ENCODE measurements at regions not wholly inside any gene's neighbourhood (a gene's known extent, or its start where the extent isn't known, plus 50 kb on each side); places are given as distances from the start of the nearest gene placed in this dataset.

DNA sequence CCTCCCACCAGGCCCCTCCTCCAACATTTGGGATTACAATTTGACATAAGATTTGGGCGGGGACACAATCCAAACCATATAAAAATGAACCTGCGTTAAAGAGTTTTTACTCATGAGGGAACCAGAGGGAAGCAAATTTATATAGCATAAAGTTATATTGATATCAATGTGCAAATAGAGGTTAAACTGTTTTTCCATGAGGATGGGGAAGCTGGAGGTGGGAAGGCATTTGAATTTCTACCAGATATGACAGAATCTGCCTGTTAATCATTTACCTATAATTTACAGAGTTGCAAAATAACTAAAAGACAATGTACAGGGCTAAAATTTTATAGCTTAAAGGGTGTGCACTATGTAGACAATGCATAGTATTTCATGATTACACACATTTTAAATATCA, 322.0 kb upstream of the FKBP1C start:
- no peak for TF ChIP-seq EZH2 (IDR thresholded peaks at IDR 0.05; ENCODE audit: borderline replicate concordance, low read depth, low read length, severe bottlenecking)
- TF ChIP-seq, protein P1, sequence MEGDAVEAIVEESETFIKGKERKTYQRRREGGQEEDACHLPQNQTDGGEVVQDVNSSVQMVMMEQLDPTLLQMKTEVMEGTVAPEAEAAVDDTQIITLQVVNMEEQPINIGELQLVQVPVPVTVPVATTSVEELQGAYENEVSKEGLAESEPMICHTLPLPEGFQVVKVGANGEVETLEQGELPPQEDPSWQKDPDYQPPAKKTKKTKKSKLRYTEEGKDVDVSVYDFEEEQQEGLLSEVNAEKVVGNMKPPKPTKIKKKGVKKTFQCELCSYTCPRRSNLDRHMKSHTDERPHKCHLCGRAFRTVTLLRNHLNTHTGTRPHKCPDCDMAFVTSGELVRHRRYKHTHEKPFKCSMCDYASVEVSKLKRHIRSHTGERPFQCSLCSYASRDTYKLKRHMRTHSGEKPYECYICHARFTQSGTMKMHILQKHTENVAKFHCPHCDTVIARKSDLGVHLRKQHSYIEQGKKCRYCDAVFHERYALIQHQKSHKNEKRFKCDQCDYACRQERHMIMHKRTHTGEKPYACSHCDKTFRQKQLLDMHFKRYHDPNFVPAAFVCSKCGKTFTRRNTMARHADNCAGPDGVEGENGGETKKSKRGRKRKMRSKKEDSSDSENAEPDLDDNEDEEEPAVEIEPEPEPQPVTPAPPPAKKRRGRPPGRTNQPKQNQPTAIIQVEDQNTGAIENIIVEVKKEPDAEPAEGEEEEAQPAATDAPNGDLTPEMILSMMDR (IDR thresholded peaks at IDR 0.05; ENCODE audit: borderline replicate concordance, extremely low read depth, low read length, poor library complexity, severe bottlenecking): no peak
- Histone ChIP-seq H3K4me1 (ENCODE audit: insufficient read depth, low read length) (no peaks in the 10 kb centered on the region), H3K27ac (ENCODE audit: low read length) (no peak overlapping the region), H3K4me3 (ENCODE audit: low read depth in 1 of 2, low read length in 2 of 2) (no peak overlapping the region), H3K4me2 (ENCODE audit: insufficient read depth, low read length) (no peak overlapping the region), H3K36me3 (ENCODE audit: insufficient read depth, low read length) (no peaks in the 10 kb centered on the region), H3K9me3 (ENCODE audit: insufficient read depth, low read length, severe bottlenecking) (no peaks in the 10 kb centered on the region), H2AFZ (ENCODE audit: low read depth, low read length) (no peak overlapping the region), H3K27me3 (ENCODE audit: insufficient read depth, low read length, poor library complexity) (no peaks in the 10 kb centered on the region), H3K79me2 (ENCODE audit: insufficient read depth, low read length) (no peaks in the 10 kb centered on the region), H3K9ac (ENCODE audit: low read depth, low read length) (no peak overlapping the region), H4K20me1 (ENCODE audit: insufficient read depth, low read length) (no peaks in the 10 kb centered on the region)
- ATAC-seq (ENCODE audit: insufficient read depth, low read depth) (no peak), DNase-seq (no peak)

DNA sequence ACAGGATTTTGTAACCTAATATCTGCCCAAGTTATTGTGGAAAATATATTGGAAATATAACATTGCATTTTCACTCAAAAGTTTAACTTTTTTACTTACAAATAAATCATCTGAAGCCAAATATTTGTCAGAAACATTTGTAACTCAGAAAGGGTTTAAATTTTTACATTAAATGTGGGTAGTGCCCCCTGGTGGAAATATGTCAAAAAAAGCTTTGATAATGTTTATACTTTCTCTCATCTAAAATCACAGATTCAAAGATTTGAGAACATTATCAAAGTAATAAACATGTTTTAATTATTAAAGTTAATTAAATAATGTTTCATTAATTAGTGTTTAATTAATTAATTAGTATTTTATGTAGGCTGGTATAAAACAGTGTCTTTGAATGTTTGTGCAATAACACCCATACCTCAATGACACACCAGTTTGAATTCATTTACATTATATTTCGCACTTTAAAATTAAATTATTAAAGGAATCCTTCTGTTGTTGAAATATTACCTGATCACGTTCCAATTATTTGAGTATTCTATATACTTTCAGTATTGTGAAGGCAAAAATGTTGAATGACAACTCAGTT, 320.1 kb upstream of the FKBP1C start:
- Histone ChIP-seq H3K4me1 (ENCODE audit: insufficient read depth, low read length) (no peaks in the 10 kb centered on the region), H3K9ac (ENCODE audit: low read depth, low read length) (no peak overlapping the region), H4K20me1 (ENCODE audit: insufficient read depth, low read length) (no peaks in the 10 kb centered on the region), H3K27ac (ENCODE audit: low read length) (no peak overlapping the region), H3K27me3 (ENCODE audit: insufficient read depth, low read length, poor library complexity) (no peaks in the 10 kb centered on the region), H3K4me3 (ENCODE audit: low read depth in 1 of 2, low read length in 2 of 2) (no peak overlapping the region), H3K4me2 (ENCODE audit: insufficient read depth, low read length) (no peak overlapping the region), H2AFZ (ENCODE audit: low read depth, low read length) (no peak overlapping the region), H3K79me2 (ENCODE audit: insufficient read depth, low read length) (no peaks in the 10 kb centered on the region), H3K36me3 (ENCODE audit: insufficient read depth, low read length) (no peaks in the 10 kb centered on the region), H3K9me3 (ENCODE audit: insufficient read depth, low read length, severe bottlenecking) (no peaks in the 10 kb centered on the region)
- ATAC-seq (ENCODE audit: insufficient read depth, low read depth): no peak
- TF ChIP-seq, protein P1 (IDR thresholded peaks at IDR 0.05; ENCODE audit: borderline replicate concordance, extremely low read depth, low read length, poor library complexity, severe bottlenecking): peak; percentile 43
- TF ChIP-seq EZH2 (IDR thresholded peaks at IDR 0.05; ENCODE audit: borderline replicate concordance, low read depth, low read length, severe bottlenecking): no peak
- DNase-seq: no peak

DNA sequence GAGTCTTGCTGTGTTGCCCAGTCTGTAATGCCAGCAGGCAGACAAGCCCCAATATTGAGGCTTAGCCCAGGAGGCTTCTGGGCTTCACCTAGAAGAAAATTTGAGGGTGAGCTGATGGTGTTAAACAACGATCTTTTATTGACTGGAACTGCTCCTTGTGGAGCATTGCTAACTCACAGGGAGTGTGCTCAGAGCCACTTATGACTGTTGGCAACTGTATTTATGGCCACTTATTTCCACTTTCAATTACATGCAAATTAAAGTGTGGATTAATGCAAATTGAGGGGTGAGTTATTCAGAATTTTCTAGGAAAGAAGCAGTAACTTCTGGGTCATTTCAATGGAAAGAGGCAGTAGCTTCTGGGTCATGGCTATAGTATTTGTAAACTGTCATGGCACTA, 317.2 kb upstream of the FKBP1C start:
- Histone ChIP-seq H2AFZ (ENCODE audit: low read depth, low read length) (no peak overlapping the region), H3K4me2 (ENCODE audit: insufficient read depth, low read length) (no peak overlapping the region), H3K4me3 (ENCODE audit: low read depth in 1 of 2, low read length in 2 of 2) (no peak overlapping the region), H3K9ac (ENCODE audit: low read depth, low read length) (no peak overlapping the region), H3K4me1 (ENCODE audit: insufficient read depth, low read length) (no peaks in the 10 kb centered on the region), H3K36me3 (ENCODE audit: insufficient read depth, low read length) (no peaks in the 10 kb centered on the region), H3K79me2 (ENCODE audit: insufficient read depth, low read length) (no peaks in the 10 kb centered on the region), H3K9me3 (ENCODE audit: insufficient read depth, low read length, severe bottlenecking) (no peaks in the 10 kb centered on the region), H3K27ac (ENCODE audit: low read length) (no peak overlapping the region), H3K27me3 (ENCODE audit: insufficient read depth, low read length, poor library complexity) (no peaks in the 10 kb centered on the region), H4K20me1 (ENCODE audit: insufficient read depth, low read length) (no peaks in the 10 kb centered on the region)
- no peak for DNase-seq
- no peak for TF ChIP-seq EZH2 (IDR thresholded peaks at IDR 0.05; ENCODE audit: borderline replicate concordance, low read depth, low read length, severe bottlenecking)
- TF ChIP-seq, protein P1 (IDR thresholded peaks at IDR 0.05; ENCODE audit: borderline replicate concordance, extremely low read depth, low read length, poor library complexity, severe bottlenecking): no peak
- no peak for ATAC-seq (ENCODE audit: insufficient read depth, low read depth)

DNA sequence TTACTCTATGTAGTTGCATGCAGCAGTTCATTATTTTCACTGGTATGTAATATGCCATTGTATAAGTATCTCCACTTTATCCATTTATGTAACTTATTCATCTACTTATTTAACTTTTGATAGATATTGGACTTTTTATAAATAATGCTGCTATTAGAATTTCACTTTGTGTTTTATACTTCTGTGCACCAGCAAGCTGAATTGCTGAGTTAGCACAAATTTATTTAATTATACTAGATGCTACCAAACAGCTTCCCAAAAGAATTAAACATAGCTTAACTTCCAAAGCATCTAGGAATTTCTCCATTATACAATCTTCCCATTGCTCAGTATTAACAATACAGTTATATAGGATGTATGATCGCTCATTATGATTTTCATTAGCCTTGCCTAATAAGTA, 308.0 kb upstream of the FKBP1C start:
- no peak for TF ChIP-seq EZH2 (IDR thresholded peaks at IDR 0.05; ENCODE audit: borderline replicate concordance, low read depth, low read length, severe bottlenecking)
- TF ChIP-seq, protein P1 (IDR thresholded peaks at IDR 0.05; ENCODE audit: borderline replicate concordance, extremely low read depth, low read length, poor library complexity, severe bottlenecking): no peak
- H3K36me3 ChIP-seq (ENCODE audit: insufficient read depth, low read length): no peaks in the 10 kb centered on the region
- no peaks in the 10 kb centered on the region for H3K4me1 ChIP-seq (ENCODE audit: insufficient read depth, low read length)
- H3K27me3 ChIP-seq (ENCODE audit: insufficient read depth, low read length, poor library complexity): no peaks in the 10 kb centered on the region
- H3K27ac ChIP-seq (ENCODE audit: low read length): no peak overlapping the region
- ATAC-seq (ENCODE audit: insufficient read depth, low read depth): no peak
- DNase-seq: no peak
- H2AFZ ChIP-seq (ENCODE audit: low read depth, low read length): no peak overlapping the region
- no peaks in the 10 kb centered on the region for H3K9me3 ChIP-seq (ENCODE audit: insufficient read depth, low read length, severe bottlenecking)
- H3K9ac ChIP-seq (ENCODE audit: low read depth, low read length): no peak overlapping the region
- no peaks in the 10 kb centered on the region for H4K20me1 ChIP-seq (ENCODE audit: insufficient read depth, low read length)
- no peak overlapping the region for H3K4me3 ChIP-seq (ENCODE audit: low read depth in 1 of 2, low read length in 2 of 2)
- H3K79me2 ChIP-seq (ENCODE audit: insufficient read depth, low read length): no peaks in the 10 kb centered on the region
- H3K4me2 ChIP-seq (ENCODE audit: insufficient read depth, low read length): no peak overlapping the region
